ENCODE measurements at regions not wholly inside any gene's neighbourhood (a gene's known extent, or its start where the extent isn't known, plus 50 kb on each side); places are given as distances from the start of the nearest gene placed in this dataset.

GRCh38 chr2:128770143-128771085, 451.7 kb upstream of the HS6ST1 start:
- no peak for DNase-seq

- no peak for DNase-seq
Measured at GRCh38 chr2:128771401-128771800, 452.7 kb upstream of the HS6ST1 start.

- no peak for DNase-seq
Measured at GRCh38 chr2:128772671-128773070, 454.0 kb upstream of the HS6ST1 start.

GRCh38 chr2:128773641-128774319, 455.1 kb upstream of the HS6ST1 start:
- DNase-seq: no peak

- no peak for DNase-seq
Measured at GRCh38 chr2:128774320-128775216, 455.9 kb upstream of the HS6ST1 start.

GRCh38 chr2:128775217-128775913, 456.7 kb upstream of the HS6ST1 start:
- no peak for DNase-seq

GRCh38 chr2:128775914-128776285, 457.2 kb upstream of the HS6ST1 start:
- no peak for DNase-seq

GRCh38 chr2:128776461-128777195, 458.0 kb upstream of the HS6ST1 start:
- DNase-seq: no peak

GRCh38 chr2:128777196-128778035, 458.7 kb upstream of the HS6ST1 start:
- no peak for DNase-seq

GRCh38 chr2:128778843-128779242, 460.2 kb upstream of the HS6ST1 start:
- DNase-seq: no peak

GRCh38 chr2:128779301-128780095, 460.8 kb upstream of the HS6ST1 start:
- DNase-seq: no peak

- DNase-seq: no peak
Measured at GRCh38 chr2:128780434-128781080, 461.9 kb upstream of the HS6ST1 start.

- DNase-seq: no peak
Measured at GRCh38 chr2:128781166-128781565, 462.5 kb upstream of the HS6ST1 start.

- no peak for DNase-seq
Measured at GRCh38 chr2:128781585-128782385, 463.1 kb upstream of the HS6ST1 start.

- no peak for DNase-seq
Measured at GRCh38 chr2:128782411-128783192, 463.9 kb upstream of the HS6ST1 start.

- no peak for DNase-seq
Measured at GRCh38 chr2:128783193-128783671, 464.6 kb upstream of the HS6ST1 start.

- no peak for DNase-seq
Measured at GRCh38 chr2:128783896-128784295, 465.2 kb upstream of the HS6ST1 start.

Measured in NCI-H345 (cell line).